Breast epithelium (tissue), 3 donors: ENCODE measurements at regions not wholly inside any gene's neighbourhood (a gene's known extent, or its start where the extent isn't known, plus 50 kb on each side); places are given as distances from the start of the nearest gene placed in this dataset.

Experiments
- POLR2AphosphoS5 ChIP-seq, 3 donors: sonication (generic); formaldehyde crosslinking; IDR thresholded peaks; one replicate each; pipeline ENCODE4 v1.6.1; 2017; ENCODE audit warnings: antibody characterized with exemption in 3 of 3
- TF ChIP-seq, protein P1 (sequence below), 3 donors: fragments of 450-650 bp; IDR thresholded peaks; one replicate each; pipeline ENCODE4 v1.5.1; 2016 to 2017; ENCODE audit warnings: antibody characterized with exemption in 3 of 3, mild to moderate bottlenecking in 3 of 3, moderate library complexity in 3 of 3

DNA sequence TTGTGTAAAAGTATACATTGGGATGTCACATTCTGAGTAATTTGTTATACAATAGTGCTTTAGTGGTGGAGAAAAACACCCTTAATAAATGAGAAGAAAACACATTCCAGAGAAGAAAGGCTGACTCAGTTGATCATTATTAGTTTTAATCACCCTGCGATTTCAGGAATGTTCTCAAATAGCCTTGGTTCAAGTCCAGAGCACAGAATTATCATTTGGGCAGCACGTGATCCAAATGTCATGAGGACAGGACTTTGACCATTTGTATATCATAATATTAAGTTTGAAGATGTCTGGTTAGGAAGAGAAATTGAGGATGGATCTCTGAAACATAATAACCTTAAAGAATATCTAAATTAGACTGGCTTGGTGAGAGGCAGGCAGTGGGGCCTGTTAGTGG, 1434.3 kb upstream of the TENM3 start:
- TF ChIP-seq, protein P1, sequence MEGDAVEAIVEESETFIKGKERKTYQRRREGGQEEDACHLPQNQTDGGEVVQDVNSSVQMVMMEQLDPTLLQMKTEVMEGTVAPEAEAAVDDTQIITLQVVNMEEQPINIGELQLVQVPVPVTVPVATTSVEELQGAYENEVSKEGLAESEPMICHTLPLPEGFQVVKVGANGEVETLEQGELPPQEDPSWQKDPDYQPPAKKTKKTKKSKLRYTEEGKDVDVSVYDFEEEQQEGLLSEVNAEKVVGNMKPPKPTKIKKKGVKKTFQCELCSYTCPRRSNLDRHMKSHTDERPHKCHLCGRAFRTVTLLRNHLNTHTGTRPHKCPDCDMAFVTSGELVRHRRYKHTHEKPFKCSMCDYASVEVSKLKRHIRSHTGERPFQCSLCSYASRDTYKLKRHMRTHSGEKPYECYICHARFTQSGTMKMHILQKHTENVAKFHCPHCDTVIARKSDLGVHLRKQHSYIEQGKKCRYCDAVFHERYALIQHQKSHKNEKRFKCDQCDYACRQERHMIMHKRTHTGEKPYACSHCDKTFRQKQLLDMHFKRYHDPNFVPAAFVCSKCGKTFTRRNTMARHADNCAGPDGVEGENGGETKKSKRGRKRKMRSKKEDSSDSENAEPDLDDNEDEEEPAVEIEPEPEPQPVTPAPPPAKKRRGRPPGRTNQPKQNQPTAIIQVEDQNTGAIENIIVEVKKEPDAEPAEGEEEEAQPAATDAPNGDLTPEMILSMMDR (IDR thresholded peaks at IDR 0.05): no peak
- TF ChIP-seq POLR2AphosphoS5 (IDR thresholded peaks at IDR 0.05): no peak
